NCI-H2227 treated with DMSO at 0.1 percent for 48 hours (cell line): ENCODE measurements at regions not wholly inside any gene's neighbourhood (a gene's known extent, or its start where the extent isn't known, plus 50 kb on each side); places are given as distances from the start of the nearest gene placed in this dataset.
"Not testable (repeated sequence)": the region's sequence is repeated elsewhere in the genome, so short reads cannot be mapped to it uniquely, and the experiment has no call there.

ENCODE experiments used
- DNase-seq: peaks from one replicate; lab custom pipeline; 2025; lab: John Stamatoyannopoulos, UW

DNA sequence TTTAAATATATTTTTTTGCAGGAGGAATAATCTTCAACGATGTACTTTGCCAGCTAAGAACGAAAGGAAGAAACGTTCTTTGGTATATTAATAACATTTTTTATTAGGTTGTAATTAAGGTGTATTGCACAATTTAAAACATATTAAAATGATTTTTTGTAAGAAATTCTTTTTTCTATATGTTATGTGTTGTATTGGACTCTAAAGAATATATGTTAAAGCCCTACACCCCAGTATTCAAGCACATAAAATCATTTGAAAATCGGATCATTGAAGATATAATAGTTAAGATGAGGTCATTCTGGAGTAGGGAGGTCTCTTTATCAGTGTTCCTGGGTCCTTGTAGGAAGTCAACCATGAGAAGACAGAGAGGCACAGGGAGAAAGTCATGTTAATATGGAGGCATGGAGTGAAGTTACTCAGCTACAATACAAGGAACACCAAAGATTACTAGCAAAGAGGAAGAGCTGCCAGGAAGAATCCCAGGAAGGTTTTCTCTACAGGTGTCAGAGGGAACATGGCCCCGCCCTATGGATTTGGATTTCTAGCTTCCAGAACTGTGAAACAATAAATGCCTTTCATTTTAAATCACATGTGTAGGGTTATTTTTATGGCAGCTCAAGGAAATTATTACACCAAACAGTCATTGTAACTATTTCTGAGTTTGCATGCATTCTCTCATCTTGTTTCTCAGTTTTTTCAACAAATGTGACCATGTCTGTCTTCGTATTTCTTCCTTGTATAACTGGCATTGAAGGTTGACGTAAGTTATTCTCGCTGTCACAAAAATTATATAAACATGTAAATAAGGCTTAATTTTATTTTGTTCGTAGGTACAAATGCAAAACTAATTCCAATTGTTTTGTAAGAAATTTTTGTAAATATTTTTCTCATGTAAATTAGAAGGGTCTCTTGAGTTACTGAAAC lies 75.4 kb upstream of the VPREB1 start:
- DNase-seq: no peak

DNA sequence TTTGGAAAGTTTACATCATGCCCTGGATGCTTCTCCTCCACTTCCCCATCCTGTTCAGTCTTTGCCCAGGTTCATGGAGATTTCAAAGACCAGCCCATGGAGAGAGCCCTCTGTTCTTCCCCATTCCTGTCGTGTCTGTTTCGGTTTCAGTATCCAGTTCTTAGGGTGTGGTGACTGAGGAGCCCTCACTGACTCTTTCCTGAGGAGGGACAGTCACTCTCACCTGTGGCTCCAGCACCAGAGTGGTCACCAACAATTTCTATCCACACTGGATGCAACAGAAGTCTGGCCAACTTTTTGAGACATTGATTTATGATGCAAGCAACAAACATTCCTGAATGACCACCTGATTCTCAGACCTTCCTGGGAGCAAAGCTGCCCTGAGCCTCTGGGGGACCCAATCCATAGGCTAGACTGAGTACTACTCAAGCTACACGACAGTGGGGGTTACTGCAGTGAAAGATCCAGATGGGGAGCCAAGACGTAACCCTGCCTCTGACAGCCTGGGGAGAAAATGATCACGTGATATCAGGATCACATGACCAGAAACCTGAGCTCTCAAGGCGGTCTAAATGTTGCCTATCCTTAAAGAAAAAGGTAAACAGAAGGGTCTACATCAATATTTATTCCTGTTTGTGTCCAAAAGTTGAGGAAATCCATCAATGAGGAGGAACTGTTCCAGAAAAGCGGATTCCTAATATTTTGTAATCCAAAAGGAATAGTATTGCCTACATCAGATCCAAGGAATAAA lies 76.2 kb upstream of the VPREB1 start:
- DNase-seq: peak; percentile 82

DNA sequence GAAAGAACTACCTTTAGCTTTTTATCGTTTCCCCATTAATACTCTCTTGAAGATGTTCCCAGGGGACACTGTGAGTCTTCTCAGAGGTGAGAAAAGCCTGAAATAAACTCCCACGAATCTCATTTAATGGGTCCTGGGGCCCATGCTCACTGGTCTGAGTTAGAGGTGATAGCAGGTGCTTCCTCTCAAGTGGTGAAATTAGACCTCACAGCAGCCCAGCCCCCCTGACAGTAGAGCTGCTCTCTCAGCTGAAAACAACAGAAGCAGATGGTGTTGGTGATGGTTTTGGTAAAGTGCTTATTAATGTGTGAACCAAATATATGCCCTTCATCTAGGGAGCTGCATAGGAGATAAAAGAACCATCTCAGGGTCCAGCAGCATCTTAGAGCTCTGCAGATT lies 76.8 kb upstream of the VPREB1 start:
- no peak for DNase-seq

DNA sequence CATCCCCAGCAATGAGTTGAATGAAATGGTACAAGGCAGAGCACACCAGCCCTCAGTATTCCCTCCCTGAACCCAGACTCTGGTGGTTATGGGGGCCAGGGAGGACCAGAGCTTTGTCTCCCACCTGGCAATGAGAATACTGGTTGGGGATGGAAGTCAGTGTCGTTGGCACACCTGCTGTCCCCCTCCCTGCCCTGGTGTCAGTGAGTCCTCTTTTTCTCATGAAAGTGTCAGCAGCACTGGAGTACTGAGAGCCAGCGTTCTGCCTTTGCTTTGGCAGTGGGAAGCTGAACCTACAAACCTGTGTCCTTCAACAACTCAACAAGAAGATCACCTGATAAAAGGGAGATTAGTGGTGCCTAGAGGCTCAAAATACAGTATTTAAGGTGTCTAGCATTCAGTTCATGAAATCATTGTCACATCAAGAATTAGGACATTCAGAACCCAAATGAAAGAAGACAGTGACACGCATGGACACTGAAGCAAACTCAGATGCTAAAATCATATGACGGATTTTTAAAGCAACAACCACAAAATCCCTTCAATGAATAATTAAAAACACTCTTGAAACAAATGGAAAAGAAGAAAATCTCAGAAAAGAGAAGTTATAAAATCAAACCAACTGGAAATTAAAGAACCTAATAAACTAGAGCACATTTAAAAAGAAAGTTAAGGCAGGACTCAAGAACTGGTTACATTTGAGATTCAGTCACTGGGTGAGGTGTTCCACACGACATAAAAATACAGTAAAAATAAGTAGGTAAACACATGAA lies 77.5 kb upstream of the VPREB1 start:
- no peak for DNase-seq

DNA sequence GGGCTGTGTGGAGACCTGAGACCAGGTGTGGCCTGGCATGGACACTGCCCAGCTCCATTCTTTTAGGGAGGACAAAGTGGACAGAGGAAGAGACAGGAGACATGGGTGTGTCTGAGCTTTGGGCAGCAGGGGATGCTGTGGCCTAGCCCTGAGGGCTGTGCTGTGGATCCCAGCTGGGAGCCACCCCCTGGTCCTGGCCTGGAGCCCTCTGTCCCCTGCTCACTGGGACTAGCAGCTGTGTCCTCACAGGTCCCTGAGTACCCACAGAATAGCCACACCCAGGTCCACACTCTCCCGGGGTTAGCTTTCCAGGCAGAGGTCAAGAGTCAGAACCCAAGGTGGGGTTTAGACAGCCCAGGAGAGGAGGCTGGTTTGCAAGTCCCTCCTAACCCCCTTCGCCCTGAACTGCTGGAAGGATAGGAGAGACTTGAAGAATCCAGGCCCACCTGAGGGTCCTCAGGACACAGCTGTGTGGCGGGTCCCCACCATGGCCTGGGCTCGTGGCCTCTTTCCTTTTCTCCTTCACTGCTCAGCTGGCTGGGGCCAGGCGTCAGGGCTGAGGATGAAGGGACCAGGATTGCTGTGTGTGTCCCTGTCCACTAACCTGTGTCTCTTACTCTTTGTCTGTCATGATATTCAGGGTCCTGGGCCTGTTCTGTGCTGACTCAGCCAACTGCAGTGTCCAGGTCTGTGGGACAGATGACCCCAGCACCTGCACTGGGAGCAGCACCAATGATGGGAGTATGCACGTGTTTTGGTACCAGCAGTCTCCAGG lies 78.5 kb upstream of the VPREB1 start:
- DNase-seq: no peak

DNA sequence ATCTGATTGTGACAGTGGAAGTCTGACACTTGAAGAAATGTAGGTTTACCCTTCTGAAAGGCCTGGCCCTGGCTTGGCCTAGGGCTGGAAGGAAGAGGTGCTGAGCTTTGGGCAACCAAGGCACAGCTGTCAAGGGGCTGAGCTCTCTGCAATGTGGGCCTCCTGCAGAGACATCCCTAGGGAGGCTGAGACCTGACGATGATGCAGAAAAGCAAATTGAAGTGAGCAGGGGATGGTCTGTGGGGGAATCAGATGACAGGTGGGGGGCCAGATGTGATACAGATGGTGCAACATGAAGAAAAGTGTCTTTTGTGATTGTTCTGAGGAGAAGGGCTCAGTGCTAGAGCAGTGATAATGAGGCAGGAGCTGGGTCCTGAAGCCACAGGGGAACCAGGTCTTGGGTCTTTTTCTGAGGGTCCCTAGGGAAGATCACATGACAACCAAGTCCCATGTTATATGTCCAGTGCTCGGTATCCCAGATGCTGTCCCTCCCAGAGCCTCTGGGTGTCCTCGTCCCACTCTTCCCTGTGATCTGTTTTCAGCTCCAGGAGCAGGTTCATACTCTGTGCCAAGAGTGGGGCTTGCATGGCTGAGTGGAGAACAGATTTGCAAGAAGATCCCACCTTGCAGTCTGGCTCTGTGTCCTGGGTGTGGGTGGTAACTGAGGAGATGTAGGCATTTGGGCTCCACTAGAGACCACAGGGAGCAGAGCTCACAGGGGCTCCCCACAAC lies 79.9 kb upstream of the VPREB1 start:
- DNase-seq: no peak

DNA sequence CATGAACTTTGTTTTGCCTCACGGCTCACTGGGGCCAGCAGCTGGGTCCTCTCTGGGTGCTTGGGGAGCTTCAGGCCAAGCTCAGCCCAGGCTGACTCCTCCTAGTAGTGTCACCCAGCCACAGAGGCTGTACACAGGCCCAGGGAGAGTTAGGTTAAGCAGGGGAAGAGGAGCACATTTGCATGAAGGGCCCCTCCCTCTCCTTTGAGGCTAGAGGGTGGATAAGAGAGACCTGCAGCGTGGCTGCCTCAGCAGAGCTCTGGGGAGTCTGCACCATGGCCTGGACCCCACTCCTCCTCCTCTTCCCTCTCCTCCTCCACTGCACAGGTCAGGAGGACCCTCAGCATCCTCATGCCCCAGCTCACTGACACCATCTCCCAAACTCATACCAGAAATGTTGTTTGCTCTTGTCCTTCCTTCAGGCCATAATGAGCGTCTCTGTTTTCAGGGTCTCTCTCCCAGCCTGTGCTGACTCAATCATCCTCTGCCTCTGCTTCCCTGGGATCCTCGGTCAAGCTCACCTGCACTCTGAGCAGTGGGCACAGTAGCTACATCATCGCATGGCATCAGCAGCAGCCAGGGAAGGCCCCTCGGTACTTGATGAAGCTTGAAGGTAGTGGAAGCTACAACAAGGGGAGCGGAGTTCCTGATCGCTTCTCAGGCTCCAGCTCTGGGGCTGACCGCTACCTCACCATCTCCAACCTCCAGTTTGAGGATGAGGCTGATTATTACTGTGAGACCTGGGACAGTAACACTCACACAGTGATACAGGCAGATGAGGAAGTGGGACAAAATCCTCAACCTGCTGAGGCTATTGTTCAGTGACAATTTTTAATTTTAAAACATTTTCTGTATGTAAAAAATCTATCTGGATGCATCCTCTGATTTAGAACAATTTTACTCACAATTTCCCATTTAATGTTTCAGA lies 82.4 kb upstream of the VPREB1 start:
- DNase-seq: no peak

DNA sequence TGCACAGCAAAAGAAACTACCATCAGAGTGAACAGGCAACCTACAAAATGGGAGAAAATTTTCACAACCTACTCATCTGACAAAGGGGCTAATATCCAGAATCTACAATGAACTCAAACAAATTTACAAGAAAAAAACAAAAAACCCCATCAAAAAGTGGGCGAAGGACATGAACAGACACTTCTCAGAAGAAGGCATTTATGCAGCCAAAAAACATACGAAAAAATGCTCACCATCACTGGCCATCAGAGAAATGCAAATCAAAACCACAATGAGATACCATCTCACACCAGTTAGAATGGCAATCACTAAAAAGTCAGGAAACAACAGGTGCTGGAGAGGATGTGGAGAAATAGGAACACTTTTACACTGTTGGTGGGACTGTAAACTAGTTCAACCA lies 83.8 kb upstream of the VPREB1 start:
- not testable (repeated sequence) for DNase-seq

DNA sequence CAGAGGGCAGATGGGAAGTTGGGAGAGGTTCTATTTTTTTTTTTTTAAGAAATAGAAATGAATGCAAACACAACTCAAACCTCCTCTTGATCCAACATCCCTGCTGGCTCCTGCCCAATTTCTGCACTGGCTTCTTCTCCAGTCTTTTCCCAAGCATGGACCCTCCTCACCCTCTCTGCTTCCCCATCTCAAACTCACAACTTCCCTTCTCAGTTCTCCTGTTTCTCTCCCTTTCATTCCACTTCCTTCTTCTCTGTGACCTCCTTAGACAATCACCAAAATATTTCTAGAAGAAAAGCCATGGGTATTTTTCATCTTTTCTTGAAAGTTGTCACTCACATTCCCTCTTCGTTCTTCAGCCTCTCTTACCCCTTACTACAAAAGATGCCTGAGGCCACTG lies 85.2 kb upstream of the VPREB1 start:
- DNase-seq: no peak

DNA sequence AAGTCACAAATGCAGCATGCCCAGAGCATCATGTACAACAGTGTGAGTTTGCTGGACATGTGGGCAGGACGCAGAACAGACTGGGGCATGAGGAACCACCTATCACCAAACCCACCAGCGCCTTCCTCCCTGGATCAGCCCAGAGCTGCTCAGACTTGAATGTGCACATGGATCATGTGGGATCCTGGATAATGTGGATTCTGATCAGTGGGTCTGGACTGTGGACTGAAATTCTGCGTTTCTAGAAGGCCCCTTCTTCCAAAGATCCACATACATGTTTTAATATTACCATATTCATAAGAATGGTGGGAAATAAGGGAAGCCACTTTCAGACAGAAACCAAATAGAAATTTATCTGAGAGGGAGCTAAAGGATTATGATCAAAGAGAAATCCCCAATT lies 85.6 kb upstream of the VPREB1 start:
- DNase-seq: no peak

DNA sequence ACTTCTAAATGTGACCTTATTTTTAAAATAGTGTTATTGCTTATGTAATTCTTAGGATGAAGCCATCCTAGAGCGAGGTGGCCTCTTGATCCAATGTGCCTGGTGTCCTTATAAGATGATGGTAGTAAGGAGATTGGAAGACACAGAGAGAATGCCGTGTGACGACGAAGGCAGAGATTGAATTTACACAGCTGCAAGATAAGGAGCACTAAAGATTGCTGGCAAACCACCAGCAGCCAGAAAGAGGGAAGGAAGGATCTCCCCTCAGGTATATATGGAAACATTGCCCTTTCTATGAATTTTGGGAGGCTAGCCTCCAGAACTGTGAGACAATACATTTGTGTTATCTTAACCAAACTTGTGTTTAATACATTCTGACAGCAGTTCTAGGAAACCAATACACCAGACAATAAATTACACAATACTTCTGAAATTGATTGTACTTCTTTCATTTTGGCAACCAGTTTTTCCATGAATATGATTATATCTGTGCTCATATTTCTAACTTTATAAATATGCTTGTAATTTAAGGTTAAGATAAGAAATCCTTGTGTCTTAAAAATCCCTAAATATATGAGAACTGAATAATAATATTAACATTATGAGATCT lies 86.3 kb upstream of the VPREB1 start:
- DNase-seq: no peak

DNA sequence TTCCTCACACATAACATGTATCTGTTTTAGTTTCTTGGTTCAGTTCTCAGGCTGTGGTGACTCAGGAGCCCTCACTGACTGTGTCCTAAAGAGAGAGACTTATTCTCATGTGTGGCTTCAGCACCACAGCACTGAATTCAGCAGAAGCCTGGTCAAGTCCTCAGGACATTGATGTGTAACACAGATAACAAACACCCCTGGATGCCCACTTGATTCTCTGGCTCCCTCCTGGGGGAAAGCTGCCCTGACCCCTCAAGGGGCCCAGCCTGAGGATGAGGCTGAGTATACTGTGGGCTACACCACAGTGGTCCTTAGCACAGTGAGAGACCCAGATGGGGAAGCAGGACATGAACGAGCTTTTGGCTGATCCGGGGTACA lies 87.2 kb upstream of the VPREB1 start:
- DNase-seq: no peak

DNA sequence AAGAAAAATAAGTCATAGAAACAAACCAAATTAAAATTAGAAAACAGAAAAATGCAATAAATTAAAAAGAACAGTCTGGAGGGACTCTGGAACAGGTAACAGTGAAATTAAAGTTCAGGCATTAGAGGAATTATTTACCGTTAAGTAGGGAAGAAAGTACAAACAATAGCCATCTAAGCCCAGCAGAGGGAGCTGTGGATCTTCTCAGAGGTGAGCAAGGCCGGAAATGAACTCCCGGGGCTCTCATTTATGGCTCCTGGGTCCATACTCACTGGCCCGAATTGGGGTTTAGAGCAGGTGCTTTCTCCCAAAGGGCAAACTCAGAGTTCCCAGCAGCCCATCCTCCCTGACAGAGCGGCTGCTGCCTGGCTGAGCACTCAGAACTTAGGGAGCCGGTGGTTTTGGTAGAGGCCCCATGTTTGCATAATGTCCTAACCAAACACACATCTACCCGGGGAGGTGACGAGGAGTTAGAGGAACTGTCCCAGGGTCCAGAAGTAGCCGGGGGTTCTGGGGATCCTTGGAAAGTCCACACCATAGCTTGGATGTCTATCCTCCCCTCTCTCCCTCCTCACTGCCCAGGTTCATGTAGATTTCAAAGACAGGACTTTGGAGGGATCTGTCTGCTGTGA lies 87.8 kb upstream of the VPREB1 start:
- peak; percentile 18 for DNase-seq

DNA sequence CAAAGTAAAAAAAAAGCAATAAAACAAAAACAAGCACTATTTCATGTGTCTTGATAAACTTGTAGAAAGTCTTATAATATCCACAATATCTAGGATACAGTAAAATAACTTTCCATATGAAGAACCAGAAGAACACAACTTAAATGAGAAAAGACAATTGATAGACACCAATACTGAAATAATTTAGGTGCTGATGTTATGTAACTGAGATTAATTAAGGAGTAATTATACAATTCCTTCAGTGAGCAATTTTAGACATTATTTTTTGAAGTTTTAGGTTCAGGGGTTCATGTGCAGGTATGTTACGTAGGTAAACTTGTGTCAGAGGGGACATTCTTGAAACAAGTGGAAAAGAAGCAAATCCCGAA lies 88.3 kb upstream of the VPREB1 start:
- no peak for DNase-seq

DNA sequence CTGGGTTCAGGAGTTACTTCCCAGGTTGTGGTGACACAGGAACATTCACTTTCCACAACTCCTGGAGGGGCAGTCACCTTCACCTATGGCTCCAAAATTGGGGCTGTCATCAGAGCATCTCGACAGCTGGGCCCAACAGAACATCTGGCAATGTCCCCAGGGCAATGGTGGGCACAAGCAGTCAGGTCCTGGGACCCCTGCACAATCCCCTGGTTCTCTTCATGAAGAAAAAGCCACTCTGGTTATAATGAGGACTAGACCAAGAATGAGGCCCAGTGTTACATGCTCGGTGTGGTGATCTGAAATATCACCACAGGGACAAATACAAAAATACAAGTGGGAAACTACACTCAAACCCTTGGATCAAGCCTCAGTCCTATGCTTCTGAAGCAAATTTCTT lies 89.0 kb upstream of the VPREB1 start:
- no peak for DNase-seq

DNA sequence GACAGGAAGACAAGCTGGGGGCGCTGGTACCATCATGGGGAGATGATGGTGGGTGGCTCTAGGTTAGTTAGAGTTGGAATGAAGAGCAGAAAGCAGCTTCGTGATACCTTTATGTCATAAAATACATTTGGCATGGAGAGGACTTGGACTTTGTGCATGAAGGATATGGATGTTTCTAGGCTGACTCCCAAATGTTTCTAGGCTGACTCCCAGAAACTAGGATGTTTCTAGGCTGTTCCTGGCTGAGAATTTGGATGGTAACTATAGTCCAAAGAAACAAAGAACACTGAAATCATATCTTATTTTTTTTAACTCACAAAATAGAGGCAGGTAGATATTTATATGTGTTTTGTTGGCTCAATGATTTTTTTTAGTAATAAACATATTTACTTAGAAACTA lies 89.4 kb upstream of the VPREB1 start:
- no peak for DNase-seq

DNA sequence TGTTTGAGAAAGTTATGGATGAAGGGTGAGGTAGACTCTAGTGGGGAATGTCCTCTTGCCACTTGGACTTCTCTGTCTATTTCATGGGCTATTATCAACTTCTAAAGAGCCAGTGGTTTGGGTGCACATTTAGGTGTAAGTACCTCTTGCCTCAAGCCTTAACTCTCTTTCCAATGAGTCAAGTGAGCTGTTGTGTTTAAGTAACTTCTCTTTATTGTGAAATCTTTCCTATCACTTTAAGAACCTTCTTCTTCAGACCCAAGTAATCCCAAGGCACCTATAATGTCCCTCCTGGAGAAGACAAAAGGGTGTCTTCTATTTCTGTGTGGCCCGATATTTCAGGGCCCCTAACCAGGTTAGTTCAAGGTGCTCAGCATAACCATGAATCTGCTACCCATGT lies 90.5 kb upstream of the VPREB1 start:
- DNase-seq: no peak

DNA sequence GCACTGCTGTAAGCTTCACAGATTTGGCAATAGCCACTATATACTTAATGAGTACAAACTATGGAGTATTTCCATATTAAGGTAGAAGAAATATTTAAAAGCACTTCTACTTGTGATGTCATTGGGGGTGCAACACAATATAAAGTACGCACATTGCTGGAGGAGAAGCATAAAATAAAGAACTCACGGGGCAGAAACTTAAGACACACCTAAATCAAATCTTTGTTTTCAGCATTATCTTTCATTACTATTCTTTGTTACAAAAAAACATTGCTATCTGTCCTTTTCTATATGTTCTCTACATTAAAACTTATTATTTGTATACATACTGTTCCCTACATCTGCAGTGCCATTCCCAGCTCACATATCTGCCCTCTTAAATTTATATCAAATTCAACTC lies 93.3 kb upstream of the VPREB1 start:
- DNase-seq: no peak

DNA sequence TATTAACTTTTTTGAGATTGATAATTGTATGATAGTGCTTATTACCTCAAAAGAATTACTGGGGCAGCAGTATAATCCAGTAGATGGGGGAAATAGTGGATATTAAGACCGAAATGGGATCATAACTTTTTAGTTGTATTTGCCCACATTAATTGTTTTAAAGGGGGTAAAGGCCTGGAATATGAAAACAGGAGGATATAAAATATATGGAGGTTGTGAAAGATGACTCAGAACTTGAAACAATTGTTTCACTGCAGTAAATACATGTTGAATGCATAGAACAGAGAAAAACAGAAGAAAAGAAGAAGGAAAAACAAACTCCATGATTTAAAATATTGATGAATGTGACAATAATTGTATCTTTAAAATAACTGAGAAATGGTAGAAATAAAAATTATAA lies 94.1 kb upstream of the VPREB1 start:
- no peak for DNase-seq
